ENCODE measurements at regions not wholly inside any gene's neighbourhood (a gene's known extent, or its start where the extent isn't known, plus 50 kb on each side); places are given as distances from the start of the nearest gene placed in this dataset.

GRCh38 chr13:40311356-40312101 is 354.9 kb downstream of the FOXO1 start (continued):
- no peak for TF ChIP-seq MTF1 (CRISPR knock-in tag; IDR thresholded peaks at IDR 0.05; ENCODE audit: borderline replicate concordance)
- no peak for TF ChIP-seq KLF13 (tag; IDR thresholded peaks at IDR 0.05; ENCODE audit: borderline replicate concordance, low read depth)
- TF ChIP-seq NCOR1 (IDR thresholded peaks at IDR 0.05), result no peak
- no peak for TF ChIP-seq ETS2 (tag; IDR thresholded peaks at IDR 0.05; ENCODE audit: borderline replicate concordance, poor library complexity, severe bottlenecking)
- TF ChIP-seq ZNF23 (CRISPR knock-in tag; IDR thresholded peaks at IDR 0.05), result no peak
- TF ChIP-seq ESRRB (CRISPR knock-in tag; IDR thresholded peaks at IDR 0.05; ENCODE audit: borderline replicate concordance), result no peak

- Histone ChIP-seq H3K9ac (ENCODE audit: insufficient read depth in 1 of 2, low read depth in 2 of 2, low read length in 2 of 2) (no peak overlapping the region), H3K9me3 (replicated peaks; ENCODE audit: control insufficient read depth, insufficient read depth, low read depth, low read length) (no peaks in the 10 kb centered on the region), H3K79me2 (ENCODE audit: control insufficient read depth, insufficient read depth, low read length) (no peaks in the 10 kb centered on the region), H3K4me1 (replicated peaks in 1 of 2; ENCODE audit: control insufficient read depth in 2 of 2, insufficient read depth in 2 of 2, low read length in 2 of 2) (no peaks in the 10 kb centered on the region), H3K36me3 (ENCODE audit: control insufficient read depth, insufficient read depth, low read length) (no peaks in the 10 kb centered on the region), H3K4me3 (no peak overlapping the region), H3K4me2 (ENCODE audit: insufficient read depth, low read length) (no peak overlapping the region), H3K27me3 (ENCODE audit: control insufficient read depth in 2 of 2, insufficient read depth in 2 of 2, low read length in 2 of 2) (no peaks in the 10 kb centered on the region), H4K20me1 (replicated peaks; ENCODE audit: control insufficient read depth, insufficient read depth, low read length) (no peaks in the 10 kb centered on the region), H3K27ac (ENCODE audit: extremely low read depth, low read depth, low read length) (no peak overlapping the region), H3K9me1 (ENCODE audit: control insufficient read depth, insufficient read depth, low read length) (no peaks in the 10 kb centered on the region), H2AFZ (ENCODE audit: low read depth, low read length) (no peak overlapping the region)
- intact Hi-C loops (cut with micrococcal nuclease), result no loop called here
- in situ Hi-C loops (cut with MboI), result no loop called here
- BruUV-seq (replicated peaks), result no TSS peak
- ChIA-PET POLR2A (interaction anchor here (0.7 kb wide), 1 partner anchor 1448 kb away, joined by 5 read pairs; no protein-coding TSS in a partner anchor), CTCF (ENCODE audit: low intra/inter-chr PET ratio) (no interaction called here)
- DNase-seq (ENCODE audit: extremely low read depth in 1 of 4, low spot score in 3 of 4), result no peak
- no peak for ATAC-seq
- TF ChIP-seq TCF7L2 (IDR thresholded peaks at IDR 0.05; ENCODE audit: low read depth, low read length) (no peak), MBD1 (CRISPR knock-in tag; IDR thresholded peaks at IDR 0.05) (no peak), ZNF253 (CRISPR knock-in tag; conservative IDR thresholded peaks at IDR 0.05) (no peak)
- FAIRE-seq, result no peak
- WGBS (ENCODE audit: insufficient coverage, low coverage, missing lambda C conversion rate), result 0% methylated on average over 8 of the region's 12 CpGs
These were observed 352.9 kb downstream of the FOXO1 start for GRCh38 chr13:40313269-40314200.
